GM19372 (cell line): ENCODE measurements at regions not wholly inside any gene's neighbourhood (a gene's known extent, or its start where the extent isn't known, plus 50 kb on each side); places are given as distances from the start of the nearest gene placed in this dataset.

Experiments
- ATAC-seq: cut with Tn5 transposase; IDR thresholded peaks from one replicate; pipeline ENCODE4 v1.9.1; 2021; ENCODE audit warnings: mild to moderate bottlenecking, low read depth, moderate library complexity; ENCODE audit not compliant: unreplicated experiment

- no peak for ATAC-seq
Observed at GRCh38 chr13:50099473-50099872, 84.2 kb downstream of the KCNRG start.

DNA sequence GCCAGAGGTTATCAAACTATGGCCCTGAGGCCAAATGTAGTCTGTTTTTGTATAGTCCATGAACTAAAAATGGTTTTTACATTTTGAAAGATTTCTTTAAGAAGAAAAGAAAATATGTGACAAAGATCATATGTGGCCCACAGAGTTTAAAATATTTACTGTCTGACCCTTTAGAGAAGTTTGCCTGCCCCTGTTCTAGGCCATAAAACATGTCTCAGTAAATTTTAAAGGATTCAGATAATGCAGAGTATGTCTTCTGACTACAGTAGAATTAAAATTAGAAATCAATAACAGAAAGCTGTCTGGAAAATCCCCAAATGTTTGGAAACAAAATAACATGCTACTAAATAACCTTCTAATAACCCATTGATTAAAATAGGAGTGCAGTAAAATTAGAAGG, 86.3 kb downstream of the KCNRG start:
- no peak for ATAC-seq

GRCh38 chr13:50104493-50104892, 89.2 kb downstream of the KCNRG start:
- ATAC-seq = no peak

DNA sequence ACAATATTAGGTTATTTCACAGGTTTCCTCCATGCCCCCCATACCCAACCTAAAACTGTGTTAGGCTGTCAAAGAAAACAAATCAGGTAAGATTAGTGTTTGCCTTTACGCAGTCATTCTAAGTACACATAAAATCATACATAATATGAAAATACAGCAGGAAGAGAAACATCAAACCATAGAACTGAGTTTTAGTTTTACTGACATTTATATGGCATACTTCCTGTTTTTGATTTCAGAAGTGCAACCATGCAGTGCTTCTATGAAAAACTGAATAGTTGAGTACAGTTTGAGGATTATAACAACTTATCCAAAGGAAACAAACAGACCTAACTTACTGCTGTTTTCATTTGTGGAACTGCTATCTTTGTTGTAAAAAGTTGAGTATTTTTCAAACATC, 91.3 kb downstream of the KCNRG start:
- peak; percentile 65 for ATAC-seq

DNA sequence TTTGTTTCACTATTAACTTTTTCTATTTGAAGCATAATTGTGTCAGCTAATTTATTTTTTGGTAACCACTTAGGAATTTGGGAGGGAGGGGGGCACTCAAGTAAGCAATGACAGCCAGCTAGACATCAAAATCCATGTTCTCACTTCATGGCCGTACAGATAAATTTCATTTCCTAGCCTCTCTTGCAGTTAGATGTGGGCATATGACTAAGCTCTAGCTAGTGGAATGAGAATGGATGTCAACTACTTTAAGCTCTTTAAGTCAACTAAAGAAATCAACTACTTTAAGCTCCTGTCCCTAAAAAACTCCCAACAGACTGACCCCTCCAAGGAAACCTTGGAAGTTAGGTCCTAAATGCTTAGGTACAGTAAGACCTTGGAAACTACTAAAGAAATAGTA, 92.0 kb downstream of the KCNRG start:
- no peak for ATAC-seq

GRCh38 chr13:50114961-50115360, 99.7 kb downstream of the KCNRG start:
- no peak for ATAC-seq

GRCh38 chr13:50115695-50116094, 100.5 kb downstream of the KCNRG start:
- no peak for ATAC-seq

DNA sequence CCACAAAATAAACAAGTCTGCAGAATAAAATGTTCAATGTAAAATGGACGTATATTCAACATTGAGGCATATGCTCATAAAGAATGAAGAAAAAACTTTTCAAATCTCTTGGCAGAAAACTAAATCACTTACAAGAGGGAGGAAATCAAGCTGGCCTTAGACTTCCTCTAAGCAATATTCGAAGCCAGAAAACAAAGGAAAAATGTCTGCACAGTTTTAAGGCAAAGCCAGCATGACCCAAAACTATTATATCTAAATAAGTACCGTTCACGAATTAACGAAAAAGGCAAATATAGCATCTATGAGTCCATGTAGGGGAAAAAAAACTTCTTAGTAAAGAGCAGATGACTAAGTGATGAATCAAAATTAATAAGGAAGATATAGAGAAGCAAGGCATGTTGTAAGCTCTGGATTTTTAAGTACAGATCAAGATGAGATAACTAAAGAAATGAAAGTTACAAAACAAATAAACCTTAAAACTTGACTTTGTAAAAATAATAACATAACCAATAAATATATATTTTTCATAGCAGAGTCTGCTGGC, 101.3 kb downstream of the KCNRG start:
- no peak for ATAC-seq

DNA sequence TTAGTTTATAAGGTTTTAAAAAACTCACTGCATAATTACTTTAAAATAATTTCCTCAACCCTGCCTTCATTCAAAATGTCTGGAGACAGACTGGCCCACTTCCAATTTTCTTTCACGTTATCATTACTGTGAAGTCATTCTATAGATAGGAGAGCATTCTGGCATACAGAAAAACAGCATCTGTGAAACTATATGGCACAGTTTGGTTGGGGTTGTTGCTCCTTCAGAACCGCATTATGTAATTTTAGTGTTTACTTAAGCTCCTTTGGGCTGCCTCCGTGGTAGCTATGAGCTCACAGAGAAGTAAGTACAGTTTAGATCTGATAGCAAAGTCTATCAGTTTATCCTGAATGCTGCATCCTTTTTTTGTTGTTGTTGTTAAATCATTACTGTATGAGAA, 104.3 kb downstream of the KCNRG start:
- ATAC-seq = no peak

GRCh38 chr13:50122455-50122854, 107.2 kb downstream of the KCNRG start:
- no peak for ATAC-seq

GRCh38 chr13:50123002-50123401, 107.8 kb downstream of the KCNRG start:
- no peak for ATAC-seq

GRCh38 chr13:50123515-50123861, 108.2 kb downstream of the KCNRG start:
- ATAC-seq = no peak

DNA sequence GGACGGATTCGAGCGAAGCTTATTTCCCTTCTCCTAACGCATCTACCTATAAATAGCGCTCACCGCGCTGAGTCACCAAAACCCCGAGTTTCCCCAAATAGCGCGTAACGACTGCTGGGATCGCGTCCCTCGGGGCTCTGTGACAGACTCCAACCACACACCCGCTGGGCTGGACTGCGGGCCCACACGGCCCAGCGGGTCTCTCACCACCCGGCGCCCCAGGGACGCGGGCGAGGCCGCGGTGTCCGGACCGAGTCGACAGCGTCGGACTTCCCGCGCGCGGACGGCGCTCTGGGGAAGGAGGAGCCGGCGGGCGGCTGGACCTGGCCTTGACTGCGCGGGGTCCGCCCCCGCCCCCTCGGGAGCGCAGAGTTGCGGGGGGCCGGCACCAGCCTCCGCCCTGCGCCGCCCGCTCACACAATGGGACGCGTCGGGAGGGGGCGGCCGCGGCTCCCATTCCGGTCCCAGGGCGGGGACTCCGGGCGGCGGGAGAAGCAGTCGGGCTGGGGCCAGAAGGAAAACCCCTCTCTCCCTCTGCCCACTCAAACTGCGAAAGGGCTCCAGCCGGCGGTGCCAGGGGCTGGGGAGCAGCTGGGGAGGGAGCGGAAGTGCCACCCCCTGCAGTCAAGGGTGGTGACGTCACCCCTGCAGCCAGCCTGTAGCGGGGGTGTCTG, 108.8 kb downstream of the KCNRG start:
- ATAC-seq = peak; percentile 62

- ATAC-seq = peak; percentile 21
Observed at GRCh38 chr13:50124536-50125303, 109.5 kb downstream of the KCNRG start.

DNA sequence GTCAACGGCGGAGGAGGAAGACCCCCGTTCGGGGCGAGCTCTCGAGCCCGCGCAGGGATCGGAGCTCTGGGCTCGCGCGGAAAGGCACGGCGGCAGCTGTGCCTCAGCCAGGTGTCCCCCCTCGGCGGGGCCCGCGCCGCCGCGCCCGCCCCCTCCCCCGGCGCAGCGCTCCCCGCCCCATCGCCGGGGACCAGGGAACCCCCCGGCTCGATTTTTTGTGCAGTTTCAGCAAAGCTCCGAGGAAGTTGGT, 110.0 kb downstream of the KCNRG start:
- no peak for ATAC-seq

DNA sequence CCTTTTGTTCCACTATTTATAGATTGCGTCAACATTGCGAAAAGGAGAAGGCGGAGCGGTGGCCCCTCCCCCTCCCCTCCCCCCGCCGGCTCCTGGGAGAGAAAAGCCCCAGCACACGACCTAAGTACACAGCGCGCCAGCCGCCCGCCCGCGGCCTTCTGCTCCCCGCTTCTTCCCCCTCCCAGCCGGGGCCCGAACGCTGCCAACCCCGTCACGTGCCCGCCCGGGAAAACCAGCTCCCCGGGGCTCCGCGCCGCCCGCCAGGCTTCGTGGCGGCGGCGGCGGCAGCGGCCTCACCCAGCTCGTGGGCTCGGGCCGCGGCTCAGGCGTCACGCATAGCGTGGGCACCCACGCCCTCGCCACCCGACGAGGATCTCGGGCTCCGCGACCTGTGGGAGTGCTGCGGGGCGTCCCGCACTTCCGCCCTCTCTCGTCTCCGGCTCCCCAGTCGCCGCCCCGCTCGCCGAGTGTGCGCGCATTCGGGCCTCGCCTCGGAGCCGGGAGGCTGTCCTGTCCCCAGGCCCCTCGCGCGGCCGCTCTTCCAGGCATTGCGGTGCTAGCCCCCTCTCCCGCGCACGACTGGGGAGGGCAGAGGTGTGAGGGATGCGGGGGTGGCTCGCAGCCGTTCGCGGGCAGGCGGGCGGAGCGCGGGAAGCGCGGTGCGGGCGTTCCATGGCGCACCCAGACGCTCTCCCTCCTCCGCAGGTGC, 110.5 kb downstream of the KCNRG start:
- no peak for ATAC-seq

DNA sequence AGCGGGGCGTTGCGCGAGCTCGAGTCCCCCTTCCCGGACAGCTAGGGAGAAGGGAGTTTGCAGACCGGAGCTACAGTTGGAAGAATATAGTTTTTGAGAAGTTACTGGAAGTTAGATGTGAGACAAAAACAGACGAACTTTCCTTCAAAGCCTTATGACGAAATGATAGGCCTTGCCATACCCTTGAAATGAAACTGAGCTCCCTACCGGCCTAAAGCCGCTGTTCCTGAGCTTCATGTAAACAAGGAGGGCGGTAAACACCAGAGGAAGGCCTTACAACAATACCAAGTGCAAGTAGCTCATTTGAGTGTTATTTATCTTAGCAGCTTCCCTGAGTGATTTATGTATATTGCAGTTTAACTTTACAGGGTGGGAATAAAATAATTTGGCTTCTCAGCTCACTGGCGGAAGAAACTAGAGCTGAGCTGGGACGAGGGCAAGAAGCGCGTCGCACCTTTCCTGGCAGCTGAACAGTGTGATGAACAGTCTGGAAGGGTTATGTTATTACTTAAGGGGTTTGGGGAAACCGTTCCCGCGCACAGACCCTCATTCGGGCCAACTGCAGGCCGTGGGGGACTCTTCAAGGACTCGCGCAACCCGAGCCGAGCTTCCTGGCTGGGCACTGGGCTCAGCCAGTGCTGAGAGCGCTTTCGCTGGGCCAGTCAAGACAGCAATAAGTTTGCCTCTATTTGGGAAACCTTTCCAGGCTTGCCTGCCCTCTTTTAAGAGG, 111.2 kb downstream of the KCNRG start:
- ATAC-seq = no peak

- no peak for ATAC-seq
Observed at GRCh38 chr13:50126993-50127725, 111.9 kb downstream of the KCNRG start.

- ATAC-seq = no peak
Observed at GRCh38 chr13:50127726-50128291, 112.6 kb downstream of the KCNRG start.

GRCh38 chr13:50128428-50128931, 113.2 kb downstream of the KCNRG start:
- no peak for ATAC-seq
